Upper lobe of left lung (tissue), 6 donors: ENCODE measurements at regions not wholly inside any gene's neighbourhood (a gene's known extent, or its start where the extent isn't known, plus 50 kb on each side); places are given as distances from the start of the nearest gene placed in this dataset.

ENCODE experiments used
- ATAC-seq, 2 donors: fragments of 200-7000 bp; cut with Tn5 transposase; one replicate each; pipeline ENCODE4 v1.9.1; 2022; ENCODE audit warnings: mild to moderate bottlenecking in 2 of 2, moderate library complexity in 2 of 2; ENCODE audit not compliant: low FRiP score in 2 of 2
- DNase-seq, 2 donors: peaks; one replicate each; pipeline ENCODE4 v3.0.0-alpha.2; 2019 to 2020
- H3K27ac ChIP-seq, 4 donors: fragments of 200-600 bp; sonication (generic); one replicate each; pipeline ENCODE4 v1.5.1; 2016 to 2019
- H3K27me3 ChIP-seq, 4 donors: fragments of 200-600 bp; sonication (generic); one replicate each; pipeline ENCODE4 v1.5.1; 2017 to 2019
- H3K36me3 ChIP-seq, 4 donors: fragments of 200-600 bp; sonication (generic); one replicate each; pipeline ENCODE4 v1.5.1; 2016 to 2019
- H3K4me1 ChIP-seq, 4 donors: fragments of 200-600 bp; sonication (generic); one replicate each; pipeline ENCODE4 v1.5.1; 2018 to 2019
- H3K4me3 ChIP-seq, 4 donors: fragments of 200-600 bp; sonication (generic); one replicate each; pipeline ENCODE4 v1.5.1; 2017 to 2019; ENCODE audit warnings: mild to moderate bottlenecking in 2 of 4, moderate library complexity in 1 of 4
- H3K9me3 ChIP-seq, 4 donors: fragments of 200-600 bp; sonication (generic); one replicate each; pipeline ENCODE4 v1.5.1; 2018 to 2019
- EP300 ChIP-seq, 4 donors: sonication (generic); formaldehyde crosslinking; IDR thresholded peaks; one replicate each; pipeline ENCODE4 v1.5.1; 2017; ENCODE audit warnings: antibody characterized with exemption in 4 of 4, control low read depth in 2 of 4
- POLR2A ChIP-seq, 4 donors: fragments of 450-650 bp; IDR thresholded peaks; one replicate each; pipeline ENCODE4 v1.5.1; 2016 to 2017; ENCODE audit warnings: antibody characterized with exemption in 4 of 4, mild to moderate bottlenecking in 2 of 4
- POLR2AphosphoS5 ChIP-seq, 2 donors: sonication (generic); formaldehyde crosslinking; IDR thresholded peaks; one replicate each; pipeline ENCODE4 v1.5.1; 2017; ENCODE audit warnings: antibody characterized with exemption in 2 of 2
- WGBS, 2 donors: methylation state at CpG; one replicate each; pipeline ENCODE4 v1.1.5; 2017 to 2018; 5-methylcytosine and 5-hydroxymethylcytosine counted together
- TF ChIP-seq, protein P1 (sequence below), 6 experiments: fragments of 450-650 bp in 4 of 6; fragments of 200-600 bp in 2 of 6; sonication (generic) in 2 of 6; IDR thresholded peaks; one replicate each; pipeline ENCODE4 v1.5.1; 2016 to 2019; ENCODE audit warnings: antibody characterized with exemption in 6 of 6
- donor health status: DM: no; HTN: no; CAD: no; lungs with moderate emphysema.
- donor health status: DM: no; HTN: yes; CAD: no; lungs with severe emphysema.

DNA sequence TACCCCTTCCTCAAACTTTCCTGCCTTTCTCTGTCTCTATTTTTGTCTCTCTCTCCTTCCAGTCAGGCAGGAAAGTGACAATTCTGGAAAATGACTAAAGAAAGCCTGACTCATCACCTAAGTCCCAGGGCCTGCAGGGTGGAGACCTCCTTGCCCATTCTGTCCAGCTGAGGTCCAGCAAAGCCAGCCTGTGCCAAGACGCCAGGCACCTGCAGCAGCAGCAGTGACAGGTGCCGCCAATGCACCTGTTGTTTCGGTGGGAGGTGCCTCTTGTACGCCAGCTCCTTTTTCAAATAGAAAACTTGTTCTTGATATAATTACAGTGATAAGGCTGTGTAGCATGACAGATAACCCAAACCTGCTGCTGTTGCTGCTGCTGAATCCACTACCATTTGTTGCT lies 501.3 kb downstream of the NTRK3 start:
- TF ChIP-seq EP300 (IDR thresholded peaks at IDR 0.05) (no peak), POLR2A (IDR thresholded peaks at IDR 0.05) (no peak), POLR2AphosphoS5 (IDR thresholded peaks at IDR 0.05) (no peak)
- TF ChIP-seq, protein P1, sequence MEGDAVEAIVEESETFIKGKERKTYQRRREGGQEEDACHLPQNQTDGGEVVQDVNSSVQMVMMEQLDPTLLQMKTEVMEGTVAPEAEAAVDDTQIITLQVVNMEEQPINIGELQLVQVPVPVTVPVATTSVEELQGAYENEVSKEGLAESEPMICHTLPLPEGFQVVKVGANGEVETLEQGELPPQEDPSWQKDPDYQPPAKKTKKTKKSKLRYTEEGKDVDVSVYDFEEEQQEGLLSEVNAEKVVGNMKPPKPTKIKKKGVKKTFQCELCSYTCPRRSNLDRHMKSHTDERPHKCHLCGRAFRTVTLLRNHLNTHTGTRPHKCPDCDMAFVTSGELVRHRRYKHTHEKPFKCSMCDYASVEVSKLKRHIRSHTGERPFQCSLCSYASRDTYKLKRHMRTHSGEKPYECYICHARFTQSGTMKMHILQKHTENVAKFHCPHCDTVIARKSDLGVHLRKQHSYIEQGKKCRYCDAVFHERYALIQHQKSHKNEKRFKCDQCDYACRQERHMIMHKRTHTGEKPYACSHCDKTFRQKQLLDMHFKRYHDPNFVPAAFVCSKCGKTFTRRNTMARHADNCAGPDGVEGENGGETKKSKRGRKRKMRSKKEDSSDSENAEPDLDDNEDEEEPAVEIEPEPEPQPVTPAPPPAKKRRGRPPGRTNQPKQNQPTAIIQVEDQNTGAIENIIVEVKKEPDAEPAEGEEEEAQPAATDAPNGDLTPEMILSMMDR (IDR thresholded peaks at IDR 0.05), result no peak
- H3K36me3 ChIP-seq, result no peaks in the 10 kb centered on the region
- H3K4me1 ChIP-seq, result peaks cover 19 to 33% (median 26%) of the 10 kb centered on the region in 4 donors
- no peaks in the 10 kb centered on the region for H3K9me3 ChIP-seq
- H3K4me3 ChIP-seq, result no peak overlapping the region
- no peak overlapping the region for H3K27ac ChIP-seq
- DNase-seq, result peak in 1 of 2 donors; percentile 4
- no peaks in the 10 kb centered on the region for H3K27me3 ChIP-seq
- ATAC-seq, result no peak
- 82 to 93% methylated on average over 3 to 4 of the region's 4 CpGs for WGBS, 2 donors

DNA sequence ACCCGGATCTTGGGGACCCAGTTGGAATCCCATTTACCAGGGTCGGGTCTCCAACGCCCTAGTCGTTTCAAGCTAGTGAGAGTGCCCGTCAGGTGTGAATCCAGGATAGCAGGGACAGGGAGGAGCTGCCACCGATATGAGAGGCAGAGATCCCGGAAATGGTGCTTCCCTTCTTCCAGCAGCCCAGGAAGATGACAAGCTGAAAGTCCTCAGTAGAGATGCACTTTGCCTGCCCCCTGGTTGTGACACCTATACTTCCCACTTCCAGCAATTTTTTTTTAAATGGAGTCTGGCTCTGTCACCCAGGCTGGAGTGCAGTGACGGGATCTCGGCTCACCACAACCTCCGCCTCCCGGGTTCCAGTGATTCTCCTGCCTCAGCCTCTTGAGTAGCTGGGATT lies 503.0 kb downstream of the NTRK3 start:
- H3K4me1 ChIP-seq, result peaks cover 15 to 19% (median 16%) of the 10 kb centered on the region in 4 donors
- DNase-seq (no peak), ATAC-seq (no peak)
- no peaks in the 10 kb centered on the region for H3K27me3 ChIP-seq
- H3K27ac ChIP-seq, result no peak overlapping the region
- 76 to 83% methylated on average over 11 of the region's 11 CpGs for WGBS, 2 donors
- H3K36me3 ChIP-seq, result no peaks in the 10 kb centered on the region
- H3K4me3 ChIP-seq, result no peak overlapping the region
- TF ChIP-seq, protein P1 (IDR thresholded peaks at IDR 0.05), result no peak
- no peak for TF ChIP-seq POLR2AphosphoS5 (IDR thresholded peaks at IDR 0.05)
- no peak for TF ChIP-seq POLR2A (IDR thresholded peaks at IDR 0.05)
- no peak for TF ChIP-seq EP300 (IDR thresholded peaks at IDR 0.05)
- no peaks in the 10 kb centered on the region for H3K9me3 ChIP-seq

DNA sequence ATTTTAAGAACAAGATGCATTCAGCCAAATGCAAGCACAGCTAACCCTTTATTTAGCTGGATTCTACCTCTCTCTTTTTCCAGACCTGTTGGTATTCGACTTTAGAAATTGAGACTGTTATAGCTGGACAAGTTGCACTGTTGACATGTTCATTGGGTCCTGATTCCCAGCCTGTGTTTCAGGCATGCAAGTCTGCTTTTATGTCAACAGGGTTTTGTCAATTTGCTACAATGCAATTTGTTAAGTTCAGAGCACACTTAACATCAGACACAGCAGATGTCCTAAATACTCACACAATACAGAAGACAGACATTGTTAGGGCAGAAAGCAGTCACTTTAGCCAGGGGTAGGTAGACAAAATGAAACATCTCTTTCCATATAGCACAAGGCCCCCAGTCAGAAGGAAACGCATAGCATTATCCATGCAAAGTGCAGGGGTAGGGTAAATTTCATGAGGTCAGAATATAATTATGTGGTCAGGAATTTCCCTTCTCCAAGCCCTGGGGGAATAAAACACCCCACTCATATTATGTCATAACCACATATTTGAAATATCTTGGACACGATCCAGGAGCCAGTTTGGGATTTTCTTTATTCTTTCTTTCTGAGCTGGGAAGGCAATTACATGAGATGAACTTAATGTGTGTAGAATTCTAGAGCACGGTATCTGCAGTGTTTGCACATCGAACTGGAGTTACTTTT lies 504.1 kb downstream of the NTRK3 start:
- H3K4me3 ChIP-seq, result no peak overlapping the region
- no peak overlapping the region for H3K27ac ChIP-seq
- H3K9me3 ChIP-seq, result no peaks in the 10 kb centered on the region
- no peaks in the 10 kb centered on the region for H3K36me3 ChIP-seq
- 31 to 33% methylated on average over 5 of the region's 5 CpGs for WGBS, 2 donors
- H3K4me1 ChIP-seq, result peaks cover 13 to 17% (median 15%) of the 10 kb centered on the region in 4 donors
- ATAC-seq (peak; percentile 53 to 66), DNase-seq (no peak)
- no peak for TF ChIP-seq POLR2A (IDR thresholded peaks at IDR 0.05)
- no peaks in the 10 kb centered on the region for H3K27me3 ChIP-seq

DNA sequence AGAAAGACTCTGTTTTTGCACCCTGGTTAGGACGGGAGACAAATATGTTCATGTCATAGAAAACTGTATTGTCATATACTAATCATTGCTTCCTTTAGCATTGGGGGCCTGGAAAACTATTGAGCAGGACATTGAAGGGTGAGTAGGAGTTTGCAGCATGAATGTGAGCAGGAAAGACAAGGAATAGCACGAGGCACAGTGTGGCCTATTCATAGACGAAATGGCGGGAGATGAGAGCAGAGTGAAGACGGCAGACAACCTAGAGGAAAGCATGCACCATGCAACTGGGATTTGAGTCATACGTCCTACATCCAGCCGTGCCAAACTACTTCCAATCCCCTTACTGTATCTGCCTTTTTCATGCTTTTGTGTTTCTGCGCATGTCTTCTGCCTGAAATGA lies 508.1 kb downstream of the NTRK3 start:
- WGBS, 2 donors, result 91 to 93% methylated on average over 8 of the region's 8 CpGs
- H3K4me1 ChIP-seq, result peaks cover 13 to 16% (median 15%) of the 10 kb centered on the region in 4 donors
- H3K4me3 ChIP-seq, result no peak overlapping the region
- H3K9me3 ChIP-seq, result no peaks in the 10 kb centered on the region
- TF ChIP-seq POLR2AphosphoS5 (IDR thresholded peaks at IDR 0.05) (no peak), POLR2A (IDR thresholded peaks at IDR 0.05) (no peak), EP300 (IDR thresholded peaks at IDR 0.05) (no peak)
- TF ChIP-seq, protein P1 (IDR thresholded peaks at IDR 0.05), result no peak
- H3K27me3 ChIP-seq, result no peaks in the 10 kb centered on the region
- no peaks in the 10 kb centered on the region for H3K36me3 ChIP-seq
- DNase-seq (no peak), ATAC-seq (no peak)
- H3K27ac ChIP-seq, result no peak overlapping the region

DNA sequence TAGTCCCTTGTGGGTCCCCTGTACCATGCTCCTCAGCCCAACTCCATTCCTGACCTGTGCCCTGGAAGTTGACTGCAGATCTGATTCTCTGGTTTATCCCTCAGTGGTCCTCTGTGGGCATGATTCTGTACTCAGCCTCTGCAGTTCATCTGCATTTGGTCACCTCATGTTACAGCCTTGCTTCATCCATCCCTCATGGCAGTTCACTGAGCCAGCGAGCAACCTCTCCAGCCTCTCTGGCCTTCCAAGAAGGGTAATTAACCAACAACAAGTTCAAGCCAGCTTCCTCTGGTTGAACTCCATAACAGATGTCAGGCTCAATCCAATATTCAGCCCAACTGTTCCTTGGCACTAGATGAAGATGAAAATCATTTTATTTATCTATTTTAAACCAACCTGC lies 509.5 kb downstream of the NTRK3 start:
- 67 to 71% methylated on average over 1 of the region's 1 CpG for WGBS, 2 donors
- Histone ChIP-seq H3K36me3 (no peaks in the 10 kb centered on the region), H3K4me3 (no peak overlapping the region), H3K27me3 (no peaks in the 10 kb centered on the region), H3K9me3 (no peaks in the 10 kb centered on the region), H3K27ac (no peak overlapping the region), H3K4me1 (peaks cover 3 to 5% (median 4%) of the 10 kb centered on the region in 4 donors)
- DNase-seq, result no peak
- TF ChIP-seq EP300 (IDR thresholded peaks at IDR 0.05), result no peak
- TF ChIP-seq, protein P1 (IDR thresholded peaks at IDR 0.05), result no peak
- no peak for TF ChIP-seq POLR2AphosphoS5 (IDR thresholded peaks at IDR 0.05)
- TF ChIP-seq POLR2A (IDR thresholded peaks at IDR 0.05), result no peak
- peak in 1 of 2 donors; percentile 12 for ATAC-seq
